ENCODE measurements at regions not wholly inside any gene's neighbourhood (a gene's known extent, or its start where the extent isn't known, plus 50 kb on each side); places are given as distances from the start of the nearest gene placed in this dataset.

DNA sequence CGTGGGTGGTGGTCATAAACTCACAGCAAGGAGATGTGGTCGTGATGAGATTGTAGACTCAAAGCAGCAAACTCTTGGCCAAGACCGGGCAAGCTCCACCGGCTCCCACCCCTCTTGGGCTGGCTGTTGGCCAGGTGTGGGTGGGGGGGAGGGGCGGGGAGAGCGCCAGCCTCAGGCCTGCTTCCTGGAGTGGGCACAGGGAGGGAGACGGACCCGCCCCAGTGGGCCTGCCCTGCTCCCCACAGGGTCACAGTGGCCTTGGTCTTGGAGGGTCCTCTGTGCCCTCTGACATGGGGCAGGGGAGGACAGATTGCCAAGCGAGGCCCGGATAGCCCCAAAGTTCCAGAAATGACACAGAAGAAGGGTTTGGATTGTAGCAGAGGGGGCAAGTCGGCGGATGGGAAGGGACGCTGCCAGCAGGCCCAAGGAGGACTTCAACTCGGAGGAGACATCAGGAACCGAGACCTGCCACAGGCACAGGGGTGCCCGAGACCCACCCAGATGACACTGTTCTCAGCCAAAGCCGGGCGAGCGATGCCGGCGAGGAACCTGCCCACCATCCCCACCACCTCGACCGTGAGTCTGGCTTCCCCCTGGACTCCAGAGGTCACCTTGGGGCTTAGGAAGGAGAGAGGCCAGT, 85.4 kb upstream of the ACTRT2 start:
- no peak for DNase-seq

DNA sequence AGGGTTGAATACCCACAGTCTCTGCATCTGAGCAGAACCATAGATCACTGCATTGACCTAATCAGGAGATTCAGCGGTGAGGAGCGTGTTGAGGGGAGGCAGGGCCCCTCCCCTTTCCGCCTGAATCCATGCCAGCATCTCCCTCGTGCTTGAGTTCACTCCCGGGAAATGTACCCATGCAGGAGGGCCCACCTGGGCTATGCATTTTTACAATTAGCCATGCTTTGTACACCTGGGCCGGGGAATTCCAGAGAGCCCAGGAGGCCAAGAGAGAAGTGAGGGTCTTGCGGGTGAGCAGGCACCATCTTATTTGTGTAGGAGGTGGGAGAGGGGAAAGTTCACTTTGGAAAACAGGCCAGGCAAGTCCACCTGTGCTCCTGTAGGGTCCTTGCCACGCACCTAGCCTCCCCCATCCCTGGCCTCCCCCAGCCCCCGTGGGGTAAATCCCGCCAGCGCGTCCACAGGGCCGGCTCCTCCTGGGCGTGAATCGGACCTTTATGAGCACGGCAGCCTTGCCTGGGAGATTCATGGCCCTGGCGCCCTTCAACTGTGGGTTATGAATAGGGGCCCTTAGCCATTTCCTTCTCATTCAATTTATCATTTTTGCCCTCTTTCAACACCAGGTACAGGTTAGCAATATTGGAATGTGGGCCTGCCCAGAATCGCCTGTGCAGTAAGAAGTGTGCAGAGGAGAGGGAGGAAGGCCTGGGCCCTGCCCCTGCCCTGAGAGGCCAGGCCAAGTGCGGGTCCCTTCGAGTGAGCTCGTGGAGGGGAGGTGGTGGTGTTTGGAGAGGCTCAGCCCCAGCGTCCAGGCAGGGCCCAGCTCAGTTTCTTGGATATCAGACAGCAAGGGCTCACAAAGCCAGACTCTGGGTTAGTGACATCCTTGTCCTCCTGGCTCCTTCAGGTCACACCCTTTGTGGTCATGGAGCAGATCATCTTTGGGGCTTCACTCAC, 84.4 kb upstream of the ACTRT2 start:
- no peak for DNase-seq

DNA sequence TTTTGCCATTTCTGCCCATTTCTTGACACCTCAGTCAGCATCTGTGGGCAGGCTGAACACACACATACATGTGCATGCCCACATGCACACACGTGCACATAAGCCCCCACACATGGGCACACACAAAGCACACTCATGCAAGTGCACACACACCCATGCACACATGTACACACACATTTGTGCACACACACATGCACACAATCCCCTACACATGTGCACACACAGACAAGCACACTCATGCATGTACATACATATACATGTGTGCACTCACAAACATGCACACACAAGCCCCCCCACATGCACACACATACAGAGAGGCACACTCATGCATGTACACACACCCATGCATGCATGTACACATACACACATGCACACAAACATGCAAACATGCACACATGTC, 83.5 kb upstream of the ACTRT2 start:
- no peak for DNase-seq

DNA sequence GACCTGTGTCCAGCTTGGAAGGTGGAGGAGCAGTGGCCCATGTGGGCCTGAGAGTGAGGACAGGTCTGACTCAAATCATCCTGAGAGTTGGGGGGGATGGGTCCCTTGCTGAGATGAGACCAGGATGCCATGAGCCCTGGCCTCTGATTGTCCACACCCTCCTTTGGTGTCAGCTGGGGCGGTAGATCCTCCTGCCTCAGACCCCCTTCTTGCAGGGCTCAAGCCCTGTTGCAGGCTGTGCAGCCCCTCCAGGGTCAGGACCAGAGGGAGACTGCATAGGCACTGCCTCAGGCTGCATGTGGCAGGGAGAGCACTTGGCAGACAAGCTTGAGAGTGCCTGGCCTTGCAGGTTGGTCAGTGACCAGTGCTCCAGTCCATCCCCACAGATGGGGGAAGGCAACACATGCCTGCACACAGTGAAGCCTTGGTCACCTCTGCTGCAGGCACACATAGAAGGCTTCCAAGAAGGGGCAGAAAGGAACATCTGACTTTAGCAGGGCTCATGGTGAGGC, 82.2 kb upstream of the ACTRT2 start:
- no peak for DNase-seq

DNA sequence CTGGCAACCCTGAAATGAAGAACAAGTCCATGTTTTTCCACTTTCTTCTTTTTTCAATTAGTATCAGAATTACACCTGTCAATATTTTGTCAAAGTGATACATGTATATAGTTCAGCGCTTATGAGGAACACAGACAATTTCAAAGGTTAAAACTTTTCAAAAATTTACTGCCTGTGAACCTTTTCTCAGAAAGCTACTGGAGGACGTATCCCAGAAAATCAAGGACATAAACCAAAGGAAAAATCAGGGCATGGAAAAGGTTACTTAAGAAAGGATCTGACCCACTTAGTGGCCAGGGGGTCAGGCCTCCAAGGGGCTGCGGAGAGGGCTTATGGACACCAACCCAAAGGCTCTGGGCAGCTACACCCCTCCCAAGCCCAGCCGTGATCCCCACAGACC, 81.1 kb upstream of the ACTRT2 start:
- DNase-seq: no peak

DNA sequence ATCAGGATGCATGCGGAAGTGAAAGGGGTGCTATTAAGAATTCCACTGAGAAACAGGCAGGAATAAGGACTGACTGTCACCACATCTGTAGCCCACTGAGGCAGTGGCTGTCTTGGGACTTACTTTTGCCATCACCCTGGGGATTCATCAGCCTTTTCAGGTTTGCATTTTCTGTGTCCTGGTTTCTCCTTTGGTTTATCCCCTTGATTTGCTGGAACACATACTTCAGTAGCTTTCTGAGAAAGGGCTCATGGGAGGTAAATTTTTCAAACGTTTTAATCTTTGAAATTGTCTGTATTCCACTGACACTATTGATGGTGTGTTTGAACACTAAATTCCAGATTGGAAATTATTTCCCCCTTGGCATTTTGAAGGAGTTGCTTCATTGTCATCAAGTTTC, 80.2 kb upstream of the ACTRT2 start:
- DNase-seq: no peak

DNA sequence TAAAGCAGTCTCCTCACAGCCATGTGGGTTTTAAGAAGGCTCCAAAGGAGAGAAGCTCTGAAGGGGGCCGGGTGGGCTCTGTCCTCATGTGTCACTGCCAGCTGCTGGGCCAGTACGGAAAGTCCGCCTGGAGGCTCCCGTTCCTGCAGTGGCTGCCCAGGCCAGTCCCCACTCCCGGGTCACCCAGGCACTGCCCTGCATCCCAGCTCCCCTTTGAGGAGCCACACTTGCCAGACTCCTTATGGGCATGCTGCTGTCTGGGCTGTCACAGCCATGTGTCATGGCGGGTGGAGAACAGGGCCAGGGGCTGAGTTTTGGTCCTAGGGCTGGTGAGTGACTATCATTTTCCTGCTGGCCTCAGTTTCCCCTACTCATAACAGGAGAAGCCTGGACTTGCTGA, 79.4 kb upstream of the ACTRT2 start:
- DNase-seq: no peak

DNA sequence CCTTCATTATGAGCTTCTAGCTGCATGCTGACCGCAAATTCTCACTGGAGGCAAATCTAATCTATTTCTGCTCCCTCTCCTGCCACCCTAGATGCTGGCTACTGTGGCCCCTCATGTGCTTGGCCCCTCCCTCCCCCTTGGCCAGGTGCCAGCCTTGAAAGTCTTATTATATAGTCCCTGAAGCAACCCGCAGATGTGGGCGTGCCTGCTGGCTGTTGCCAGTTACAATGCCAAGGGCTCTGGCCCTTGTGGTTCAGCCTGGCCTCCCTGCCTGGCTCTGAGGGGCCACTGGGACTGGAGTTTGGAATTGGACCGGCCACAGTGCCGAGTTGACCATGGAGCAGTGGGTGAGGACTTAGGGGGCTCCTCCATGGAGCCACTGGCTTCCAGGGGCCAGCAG, 78.9 kb upstream of the ACTRT2 start:
- DNase-seq: no peak

DNA sequence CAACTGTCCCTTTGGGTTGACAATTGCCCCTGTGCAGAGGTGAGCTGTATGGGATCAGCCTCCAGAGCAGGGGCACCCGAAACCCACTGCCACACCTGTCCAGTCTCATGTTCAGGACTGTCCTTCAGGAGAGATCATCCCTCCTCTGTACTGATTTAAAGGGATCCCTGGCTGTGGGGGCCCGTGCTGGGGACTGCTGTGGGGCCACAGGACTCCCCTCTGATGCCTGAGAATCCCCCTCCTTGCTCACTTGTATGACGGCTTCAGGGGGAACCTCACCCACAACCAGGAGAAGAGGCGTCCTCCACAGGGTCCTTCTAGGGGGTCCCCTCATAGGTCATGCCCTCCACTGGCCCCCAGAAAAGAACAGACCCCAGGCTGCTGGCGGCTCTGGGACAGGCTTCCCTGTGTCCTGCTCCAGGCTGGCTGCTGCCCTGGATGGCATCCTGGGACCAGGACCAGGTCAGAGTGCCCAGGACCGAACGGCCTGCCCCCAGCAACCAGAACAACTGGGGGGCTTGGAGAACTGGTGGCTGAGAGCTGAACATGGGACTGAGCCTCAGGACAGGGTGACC, 77.5 kb upstream of the ACTRT2 start:
- no peak for DNase-seq

DNA sequence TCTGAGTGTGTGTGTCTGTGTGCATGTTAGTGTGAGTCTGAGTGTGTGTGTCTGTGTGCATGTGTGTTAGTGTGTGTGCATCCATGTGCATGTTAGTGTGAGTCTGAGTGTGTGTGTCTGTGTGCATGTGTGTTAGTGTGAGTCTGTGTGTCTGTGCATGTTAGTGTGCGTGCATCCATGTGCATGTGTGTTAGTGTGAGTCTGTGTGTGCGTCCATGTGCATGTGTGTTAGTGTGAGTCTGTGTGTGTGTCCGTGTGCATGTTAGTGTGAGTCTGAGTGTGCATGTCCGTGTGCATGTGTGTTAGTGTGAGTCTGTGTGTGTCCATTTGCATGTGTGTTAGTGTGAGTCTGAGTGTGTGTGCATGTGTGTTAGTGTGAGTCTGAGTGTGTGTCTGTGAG, 76.6 kb upstream of the ACTRT2 start:
- no peak for DNase-seq

DNA sequence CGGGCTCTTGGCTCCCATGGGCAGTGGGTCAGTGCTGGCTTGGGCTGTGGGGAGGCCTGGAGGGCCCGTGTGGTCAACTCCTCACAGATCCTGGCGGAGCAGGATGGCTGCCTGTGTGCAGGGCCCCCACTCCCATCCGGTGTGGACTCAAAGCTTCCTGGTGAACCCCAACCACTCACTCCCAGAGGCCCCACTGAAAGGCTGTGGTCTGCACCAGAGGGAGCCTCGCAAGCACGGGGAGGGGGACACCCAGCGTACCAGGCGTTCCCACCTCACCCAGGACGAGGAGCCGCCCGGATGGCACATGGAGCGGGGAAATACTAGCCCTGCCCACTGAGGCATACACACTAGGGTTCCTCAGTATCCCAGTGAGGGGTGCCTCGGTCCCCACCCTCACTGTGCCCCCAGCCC, 75.4 kb upstream of the ACTRT2 start:
- DNase-seq: no peak

DNA sequence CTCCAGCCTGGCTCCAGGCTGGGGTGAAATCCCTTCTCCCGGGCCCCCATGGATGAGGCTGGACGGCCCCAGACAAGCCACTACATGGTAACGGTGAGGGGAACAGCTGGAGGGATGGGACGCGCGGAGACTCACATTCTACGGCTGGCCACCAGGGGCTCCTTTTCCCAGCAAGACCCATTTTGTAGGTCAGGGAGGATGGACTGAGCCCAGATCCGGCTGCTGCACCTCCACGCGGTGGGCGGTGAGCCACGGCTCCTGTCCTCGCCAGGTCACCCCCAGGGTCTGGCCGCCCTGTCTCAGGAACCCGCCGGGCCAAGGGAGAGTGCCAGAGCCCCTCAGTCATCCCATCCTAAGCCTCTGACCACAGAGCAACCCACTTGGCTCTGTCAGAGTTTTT, 75.0 kb upstream of the ACTRT2 start:
- DNase-seq: no peak

DNA sequence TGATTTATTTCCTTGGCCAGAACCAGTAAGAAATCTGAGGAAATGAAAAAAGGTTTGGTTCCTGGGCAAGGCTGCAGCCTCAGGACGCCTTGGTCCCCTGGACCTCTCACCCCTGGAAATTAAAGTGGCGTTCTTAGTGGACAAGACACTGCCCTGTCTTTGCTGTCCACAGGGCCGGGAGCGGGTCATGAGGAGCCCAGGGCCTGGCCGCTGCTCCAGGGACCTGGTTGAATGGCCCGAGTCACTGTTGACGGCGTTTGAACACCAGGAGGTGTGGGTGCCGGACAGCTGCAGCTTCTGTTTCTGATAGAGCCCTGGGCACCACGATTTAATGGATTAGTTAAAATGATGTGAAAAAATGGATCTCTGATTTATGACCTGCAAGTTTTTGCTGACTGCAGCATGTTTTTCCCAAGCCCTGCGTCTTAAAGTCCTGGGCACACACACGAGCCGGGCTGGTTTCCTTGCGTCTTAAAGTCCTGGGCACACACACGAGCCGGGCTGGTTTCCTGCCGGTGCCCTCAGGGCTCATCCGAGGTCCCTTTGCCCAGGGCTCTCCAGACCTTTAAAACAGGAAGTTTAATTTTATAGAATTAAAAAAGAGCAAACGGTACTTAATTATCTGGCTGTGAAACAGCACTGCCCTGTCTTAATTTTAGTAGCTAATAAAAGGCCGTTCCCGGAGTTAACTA, 74.1 kb upstream of the ACTRT2 start:
- DNase-seq: no peak

DNA sequence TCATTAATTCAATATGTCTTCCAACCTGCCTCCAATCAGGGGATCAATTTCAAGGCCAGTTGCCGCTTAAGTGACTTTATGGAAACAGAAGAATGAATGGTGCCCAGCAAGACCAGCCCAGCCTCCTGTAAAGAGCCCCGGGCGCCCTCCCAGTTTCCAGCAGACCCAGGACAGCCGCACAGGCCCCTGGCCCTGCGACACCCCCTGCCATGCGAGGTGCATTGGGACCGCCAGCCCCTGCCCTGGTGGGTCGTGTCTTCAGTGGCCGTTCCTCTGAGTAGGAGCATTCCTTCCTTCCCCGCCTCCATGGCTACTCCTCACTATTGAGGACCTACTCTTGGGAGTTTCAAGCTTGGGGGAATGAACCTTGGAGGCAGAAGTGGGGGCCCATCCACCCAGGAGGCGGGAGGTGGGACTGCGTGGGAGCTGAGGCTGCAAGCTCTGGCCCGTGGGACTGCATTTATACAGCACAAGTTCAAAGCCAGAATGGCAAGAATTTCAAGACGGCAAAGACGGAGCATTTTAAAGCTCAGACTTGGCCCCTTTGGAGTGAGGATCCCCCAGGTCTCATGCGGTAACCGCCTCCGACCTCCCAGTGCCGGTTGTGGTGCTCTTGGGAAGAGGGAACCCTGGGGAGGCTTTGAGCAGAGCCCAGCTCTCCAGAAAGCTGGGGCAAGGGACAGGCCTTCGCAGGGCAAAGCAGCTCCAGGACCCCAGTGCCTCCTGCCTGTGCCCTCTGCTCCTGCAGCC, 73.1 kb upstream of the ACTRT2 start:
- DNase-seq: no peak

DNA sequence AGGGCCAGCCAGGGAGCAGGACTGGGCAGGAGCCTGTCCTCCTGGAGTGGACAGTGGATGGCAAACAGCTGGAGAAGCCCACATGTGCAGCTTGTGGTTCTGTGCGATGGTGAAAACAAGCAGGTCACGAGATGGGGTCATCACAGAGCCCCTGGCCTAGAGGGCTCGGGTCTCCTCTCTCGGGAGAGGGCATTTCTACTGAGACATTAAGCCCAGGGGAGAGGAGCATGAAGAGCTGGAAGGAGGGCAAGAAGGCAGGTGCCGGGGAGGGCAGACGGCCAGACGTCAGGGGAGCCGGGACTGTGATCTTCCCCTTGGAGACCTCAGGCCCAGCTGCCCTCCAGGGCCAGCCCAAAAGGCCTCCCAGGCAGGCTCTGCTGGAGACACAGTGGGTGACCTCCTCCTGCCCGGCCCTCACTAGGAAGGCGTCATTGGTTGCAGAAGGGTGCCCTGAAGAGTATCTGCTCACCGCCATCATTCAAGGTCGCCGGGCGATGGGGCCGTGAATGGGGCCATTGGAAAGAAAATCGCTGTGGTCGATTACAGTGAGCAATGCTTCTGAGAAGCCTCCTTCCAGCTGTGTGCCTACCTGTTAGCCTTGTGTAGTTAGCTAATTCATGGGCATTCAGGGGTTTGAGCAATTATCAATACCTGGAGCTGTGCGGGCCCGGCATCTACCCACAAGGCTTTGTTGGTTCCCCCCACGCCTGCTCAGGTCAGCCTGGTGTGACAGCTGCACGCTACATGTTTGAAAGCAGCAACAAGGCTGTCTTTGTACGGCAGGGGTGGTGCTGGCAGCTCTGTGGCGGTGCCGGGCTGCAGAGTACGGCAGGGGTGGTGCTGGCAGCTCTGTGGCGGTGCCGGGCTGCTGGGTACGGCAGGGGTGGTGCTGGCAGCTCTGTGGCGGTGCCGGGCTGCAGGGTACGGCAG, 72.3 kb upstream of the ACTRT2 start:
- DNase-seq: no peak

DNA sequence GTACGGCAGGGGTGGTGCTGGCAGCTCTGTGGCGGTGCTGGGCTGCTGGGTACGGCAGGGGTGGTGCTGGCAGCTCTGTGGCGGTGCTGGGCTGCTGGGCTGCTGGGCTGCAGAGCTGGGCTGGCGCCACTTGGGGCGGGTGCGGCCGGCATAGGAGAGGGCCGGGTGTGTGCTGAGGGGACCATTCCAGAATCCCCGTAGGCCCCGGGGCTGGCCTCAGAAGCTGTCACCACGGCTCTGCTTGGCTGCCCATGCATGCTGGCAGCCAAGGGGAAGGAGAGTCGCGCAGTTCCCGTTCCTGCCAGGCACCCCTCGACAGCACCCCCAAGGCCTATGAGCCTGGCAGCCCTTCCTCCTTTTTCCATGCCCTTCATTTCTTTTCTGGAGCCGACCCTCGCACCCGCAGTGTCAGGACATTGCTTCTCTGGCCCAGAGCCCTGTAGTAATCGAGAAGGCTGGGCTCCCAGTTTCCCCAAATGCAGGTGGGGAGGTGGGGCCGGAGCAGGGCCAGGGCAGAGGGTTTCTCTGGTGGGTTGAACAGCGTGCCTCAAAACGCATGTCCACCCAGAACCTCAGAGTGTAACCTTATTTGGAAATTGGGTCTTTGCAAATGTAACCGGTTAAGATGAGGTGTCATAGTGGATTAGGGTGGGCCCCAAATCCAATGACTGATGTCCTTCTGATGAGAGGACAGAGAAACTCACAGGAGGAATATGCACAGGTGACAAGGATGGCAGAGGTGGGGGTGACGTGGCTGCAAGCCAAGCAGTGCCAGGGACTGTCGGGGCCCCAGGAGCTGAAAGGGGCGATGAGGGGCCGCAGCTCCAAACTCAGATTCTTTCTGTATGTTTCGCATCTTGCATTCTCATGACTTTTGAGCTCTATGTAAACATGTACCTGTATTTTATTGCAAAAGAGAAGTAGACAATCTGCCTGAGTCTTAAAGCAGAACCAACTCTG, 71.0 kb upstream of the ACTRT2 start:
- no peak for DNase-seq

DNA sequence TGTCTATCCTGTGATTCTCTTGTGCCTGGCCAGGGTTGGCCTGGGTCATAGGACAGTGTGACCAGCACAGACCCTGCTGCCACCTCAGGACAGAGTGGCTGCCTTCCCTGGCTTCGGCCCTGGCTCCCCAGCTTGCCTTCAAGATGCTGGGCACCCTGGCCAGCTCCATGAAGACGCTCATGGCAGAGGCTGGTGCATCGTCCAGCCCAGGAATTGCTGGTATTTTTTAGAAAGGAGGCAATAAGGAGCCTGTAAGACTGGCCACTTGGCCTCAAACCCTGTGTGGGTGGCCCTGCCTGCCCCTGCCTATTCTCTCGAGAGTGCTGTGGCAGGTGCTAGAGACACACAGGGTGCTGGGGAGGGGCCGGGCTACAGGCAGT, 70.4 kb upstream of the ACTRT2 start:
- DNase-seq: no peak

DNA sequence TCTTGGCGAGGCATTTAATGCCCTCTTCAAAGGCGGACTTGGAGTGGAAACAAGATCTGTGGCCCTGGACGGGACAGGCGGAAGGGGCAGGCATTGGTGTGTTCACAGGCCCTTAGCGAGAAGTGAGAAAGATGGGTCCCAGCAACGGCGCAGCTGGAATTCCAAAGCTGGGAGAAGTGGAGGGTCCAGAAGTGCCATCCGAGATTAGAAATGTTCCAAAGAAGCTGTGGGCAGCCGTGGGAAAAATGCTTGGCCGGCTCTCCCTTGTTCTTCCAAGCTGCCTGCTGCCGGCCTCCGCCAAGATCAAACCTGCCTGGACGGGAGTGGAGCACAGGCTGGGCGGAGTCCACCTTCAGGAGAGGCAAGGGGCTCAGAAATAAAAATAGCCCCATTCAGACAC, 69.4 kb upstream of the ACTRT2 start:
- no peak for DNase-seq

DNA sequence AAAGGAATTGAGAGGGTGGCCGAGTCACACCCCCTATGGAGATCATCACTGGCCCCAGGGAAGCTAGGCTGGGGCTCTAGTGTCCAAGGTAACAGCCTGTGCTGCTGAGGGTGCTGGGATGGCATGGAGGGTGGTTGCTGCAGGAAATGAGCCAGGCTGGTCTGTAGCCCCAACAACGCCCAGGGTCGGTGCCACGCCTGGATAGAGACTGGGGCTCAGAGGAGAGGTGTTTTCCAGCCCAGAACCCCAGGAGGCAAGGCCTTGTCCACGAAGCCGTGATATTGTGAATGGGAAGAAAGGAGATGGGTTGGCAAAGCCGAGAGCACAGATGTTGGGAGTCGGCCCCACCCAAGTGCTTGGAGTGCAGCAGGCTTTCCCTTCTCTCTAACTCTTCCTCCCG, 68.9 kb upstream of the ACTRT2 start:
- no peak for DNase-seq

DNA sequence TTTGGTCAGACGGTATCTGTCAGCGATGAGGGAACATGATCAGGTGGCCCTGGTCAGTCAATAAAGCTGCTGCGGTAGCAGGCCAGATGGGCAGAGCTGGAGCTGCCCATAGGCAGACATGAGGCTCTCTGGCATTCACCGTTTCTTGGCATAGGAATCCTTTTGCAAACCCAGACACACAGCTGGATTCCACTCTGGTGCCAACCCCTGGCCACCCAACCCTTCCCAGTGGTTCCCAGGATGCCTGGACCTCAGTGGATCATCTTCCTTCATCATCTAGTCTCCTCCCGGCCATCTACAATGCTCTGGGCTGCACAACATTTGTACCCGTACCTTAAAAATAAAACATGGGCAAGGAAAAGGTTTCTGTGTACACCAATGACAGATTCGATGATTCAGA, 68.3 kb upstream of the ACTRT2 start:
- DNase-seq: no peak
